Prostate gland (tissue), 2 donors: ENCODE measurements at regions not wholly inside any gene's neighbourhood (a gene's known extent, or its start where the extent isn't known, plus 50 kb on each side); places are given as distances from the start of the nearest gene placed in this dataset.

Experiments used
- DNase-seq: peaks from one replicate; pipeline ENCODE4 v3.0.0-alpha.2; 2019; ENCODE audit warnings: low spot score
- H3K27ac ChIP-seq, 2 donors: fragments of 200-600 bp; sonication (generic); 2 replicates each; pipeline ENCODE4 v1.5.1; 2017 to 2019
- H3K27me3 ChIP-seq: fragments of 200-600 bp; sonication (generic); replicated peaks from 2 replicates; pipeline ENCODE4 v1.5.1; 2019; ENCODE audit not compliant: insufficient read depth
- H3K36me3 ChIP-seq, 2 donors: fragments of 200-600 bp; sonication (generic); 1 replicate in 1 of 2; 2 replicates in 1 of 2; pipeline versions ENCODE4 v1.5.1 to v1.8.1; 2017 to 2019
- H3K4me1 ChIP-seq: fragments of 200-600 bp; sonication (generic); replicated peaks from 2 replicates; pipeline ENCODE4 v1.5.1; 2019
- H3K4me3 ChIP-seq, 2 donors: fragments of 200-600 bp; sonication (generic); 2 replicates each; pipeline ENCODE4 v1.5.1; 2017 to 2019
- H3K9me3 ChIP-seq: fragments of 200-600 bp; sonication (generic); 2 replicates; pipeline ENCODE4 v1.5.1; 2017
- CTCF ChIP-seq, 4 experiments: fragments of 200-600 bp in 2 of 4; fragments of 450-650 bp in 2 of 4; sonication (generic) in 2 of 4; IDR thresholded peaks; 1 replicate in 3 of 4; 2 replicates in 1 of 4; pipeline ENCODE4 v1.5.1; 2016 to 2019; ENCODE audit warnings: antibody characterized with exemption in 4 of 4, mild to moderate bottlenecking in 2 of 4, moderate library complexity in 2 of 4
- POLR2A ChIP-seq: fragments of 450-650 bp; IDR thresholded peaks from one replicate; pipeline ENCODE4 v1.6.1; 2016; ENCODE audit warnings: antibody characterized with exemption, mild to moderate bottlenecking
- POLR2AphosphoS5 ChIP-seq: sonication (generic); formaldehyde crosslinking; IDR thresholded peaks from one replicate; pipeline ENCODE4 v1.6.1; 2017; ENCODE audit warnings: antibody characterized with exemption
- WGBS: methylation state at CpG from one replicate; pipeline ENCODE4 v1.1.5; 2018; 5-methylcytosine and 5-hydroxymethylcytosine counted together
- intact Hi-C: fragments of 100-400 bp; cut with DNase I; formaldehyde crosslinking; loops from one replicate; pipeline ENCODE4 v1.14.2; 2022
- small RNA-seq, 2 donors: library from RNA; depleted of rRNA; stranded (forward); fragments of <200 nt; gene quantifications; one replicate each; pipeline ENCODE3, GENCODE V24; 2016

- intact Hi-C loops: no loop called here
- DNase-seq: no peak
- no peaks in the 10 kb centered on the region for H3K4me1 ChIP-seq
- no peaks in the 10 kb centered on the region for H3K27me3 ChIP-seq
- no peak overlapping the region for H3K4me3 ChIP-seq
- H3K36me3 ChIP-seq: no peaks in the 10 kb centered on the region
- no peak overlapping the region for H3K27ac ChIP-seq
- TF ChIP-seq CTCF (IDR thresholded peaks at IDR 0.05): no peak
- TF ChIP-seq POLR2A: no peak
- no peak for TF ChIP-seq POLR2AphosphoS5
- H3K9me3 ChIP-seq: no peaks in the 10 kb centered on the region
- 18% methylated on average over 2 of the region's 2 CpGs for WGBS
These were observed 58.7 kb upstream of the NCAM1 start for GRCh38 chr11:112902361-112903011.

- Histone ChIP-seq H3K27me3 (no peaks in the 10 kb centered on the region), H3K9me3 (no peaks in the 10 kb centered on the region), H3K36me3 (no peaks in the 10 kb centered on the region), H3K4me3 (no peak overlapping the region), H3K4me1 (no peaks in the 10 kb centered on the region), H3K27ac (no peak overlapping the region)
- DNase-seq: no peak
- intact Hi-C loops: no loop called here
- no peak for TF ChIP-seq POLR2AphosphoS5
- no peak for TF ChIP-seq POLR2A
- TF ChIP-seq CTCF (IDR thresholded peaks at IDR 0.05): no peak
- WGBS: 31% methylated on average over 5 of the region's 5 CpGs
These were observed 57.9 kb upstream of the NCAM1 start for GRCh38 chr11:112903340-112903739.

- intact Hi-C loops: no loop called here
These were observed 50.1 kb upstream of the NCAM1 start for GRCh38 chr11:112911124-112911523.

More at GRCh38 chr11:112911124-112911523, 50.1 kb upstream of the NCAM1 start:
- no peaks in the 10 kb centered on the region for H3K9me3 ChIP-seq
- H3K27me3 ChIP-seq: no peaks in the 10 kb centered on the region
- H3K36me3 ChIP-seq: no peaks in the 10 kb centered on the region
- H3K4me1 ChIP-seq: no peaks in the 10 kb centered on the region
- WGBS: 83% methylated on average over 1 of the region's 1 CpG
- H3K27ac ChIP-seq: no peak overlapping the region
- no peak overlapping the region for H3K4me3 ChIP-seq
- no peak for DNase-seq
- TF ChIP-seq POLR2A (no peak), CTCF (IDR thresholded peaks at IDR 0.05) (no peak), POLR2AphosphoS5 (no peak)

Small RNA genes in the stretch of these regions (small RNA-seq; reads per million reads assigned to genes)
- gene RF00477 (0 reads per million in 2 donors), gene RNU6-44P (0 reads per million in 2 donors)
